ENCODE measurements at regions not wholly inside any gene's neighbourhood (a gene's known extent, or its start where the extent isn't known, plus 50 kb on each side); places are given as distances from the start of the nearest gene placed in this dataset.

GRCh38 chr3:180408654-180409053, 193.3 kb upstream of the TTC14 start:
- DNase-seq, result no peak
- Histone ChIP-seq H3K27ac (ENCODE audit: insufficient read depth, low read length, poor library complexity, severe bottlenecking) (no peak overlapping the region), H3K9me3 (ENCODE audit: control insufficient read depth in 2 of 2, low read length in 2 of 2) (no peaks in the 10 kb centered on the region), H3K36me3 (ENCODE audit: control insufficient read depth, insufficient read depth, low read length) (no peaks in the 10 kb centered on the region), H3K4me3 (ENCODE audit: low read depth, low read length) (no peak overlapping the region), H3K4me1 (ENCODE audit: control insufficient read depth, insufficient read depth, low read length, poor library complexity, severe bottlenecking) (no peaks in the 10 kb centered on the region), H3K27me3 (ENCODE audit: control insufficient read depth, insufficient read depth, low read length) (no peaks in the 10 kb centered on the region)
- peaks cover 0 to 10% (median 2%) of the 10 kb centered on the region in 7 donors for H3K9me3 Mint-ChIP-seq
- no peak for ATAC-seq (ENCODE audit: low read depth in 2 of 2)
- no peaks in the 10 kb centered on the region for H3K4me1 Mint-ChIP-seq
- no peak overlapping the region for H3K27ac Mint-ChIP-seq
- no peaks in the 10 kb centered on the region for H3K36me3 Mint-ChIP-seq
- no peak overlapping the region for H3K4me3 Mint-ChIP-seq
- H3K27me3 Mint-ChIP-seq, result no peaks in the 10 kb centered on the region

GRCh38 chr3:180409170-180409569, 192.8 kb upstream of the TTC14 start:
- no peak overlapping the region for H3K27ac Mint-ChIP-seq
- peaks cover 0 to 11% (median 3%) of the 10 kb centered on the region in 7 donors for H3K9me3 Mint-ChIP-seq
- Histone ChIP-seq H3K4me1 (ENCODE audit: control insufficient read depth, insufficient read depth, low read length, poor library complexity, severe bottlenecking) (no peaks in the 10 kb centered on the region), H3K36me3 (ENCODE audit: control insufficient read depth, insufficient read depth, low read length) (no peaks in the 10 kb centered on the region), H3K4me3 (ENCODE audit: low read depth, low read length) (no peak overlapping the region), H3K27me3 (ENCODE audit: control insufficient read depth, insufficient read depth, low read length) (no peaks in the 10 kb centered on the region), H3K9me3 (ENCODE audit: control insufficient read depth in 2 of 2, low read length in 2 of 2) (no peaks in the 10 kb centered on the region), H3K27ac (ENCODE audit: insufficient read depth, low read length, poor library complexity, severe bottlenecking) (no peak overlapping the region)
- no peaks in the 10 kb centered on the region for H3K36me3 Mint-ChIP-seq
- ATAC-seq (ENCODE audit: low read depth in 2 of 2) (no peak), DNase-seq (no peak)
- no peak overlapping the region for H3K4me3 Mint-ChIP-seq
- no peaks in the 10 kb centered on the region for H3K27me3 Mint-ChIP-seq
- no peaks in the 10 kb centered on the region for H3K4me1 Mint-ChIP-seq

GRCh38 chr3:180409883-180410282, 192.1 kb upstream of the TTC14 start:
- Histone ChIP-seq H3K27me3 (ENCODE audit: control insufficient read depth, insufficient read depth, low read length) (no peaks in the 10 kb centered on the region), H3K4me1 (ENCODE audit: control insufficient read depth, insufficient read depth, low read length, poor library complexity, severe bottlenecking) (no peaks in the 10 kb centered on the region), H3K4me3 (ENCODE audit: low read depth, low read length) (no peak overlapping the region), H3K9me3 (ENCODE audit: control insufficient read depth in 2 of 2, low read length in 2 of 2) (no peaks in the 10 kb centered on the region), H3K36me3 (ENCODE audit: control insufficient read depth, insufficient read depth, low read length) (no peaks in the 10 kb centered on the region), H3K27ac (ENCODE audit: insufficient read depth, low read length, poor library complexity, severe bottlenecking) (no peak overlapping the region)
- H3K36me3 Mint-ChIP-seq, result no peaks in the 10 kb centered on the region
- H3K4me3 Mint-ChIP-seq, result no peak overlapping the region
- no peaks in the 10 kb centered on the region for H3K27me3 Mint-ChIP-seq
- DNase-seq (no peak), ATAC-seq (ENCODE audit: low read depth in 2 of 2) (no peak)
- peaks cover 0 to 11% (median 3%) of the 10 kb centered on the region in 7 donors for H3K9me3 Mint-ChIP-seq
- H3K27ac Mint-ChIP-seq, result no peak overlapping the region
- H3K4me1 Mint-ChIP-seq, result no peaks in the 10 kb centered on the region

DNA sequence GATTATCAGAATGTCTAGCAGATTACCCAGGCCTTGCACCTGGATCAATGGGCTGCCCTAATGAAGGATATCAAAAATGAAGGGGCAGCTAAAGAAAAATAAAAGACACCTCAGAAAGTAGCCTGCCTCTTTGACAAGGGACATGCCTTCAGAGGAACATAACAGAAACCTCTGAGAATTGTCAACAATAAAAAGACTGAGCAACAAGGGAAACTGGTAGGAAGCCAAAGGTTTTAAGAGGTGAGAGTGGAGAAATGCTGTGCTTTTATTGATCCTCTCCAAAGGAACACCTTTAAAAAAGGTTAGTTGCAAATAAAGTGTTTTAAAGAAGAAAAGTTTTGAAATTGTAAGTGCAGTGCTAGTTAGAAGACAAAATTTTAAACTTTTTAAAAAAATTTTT, 187.8 kb upstream of the TTC14 start:
- no peaks in the 10 kb centered on the region for H3K36me3 Mint-ChIP-seq

GRCh38 chr3:180416111-180416594, 185.8 kb upstream of the TTC14 start:
- H3K27me3 Mint-ChIP-seq, result no peaks in the 10 kb centered on the region
- no peak overlapping the region for H3K4me3 Mint-ChIP-seq
- no peaks in the 10 kb centered on the region for H3K9me3 ChIP-seq (ENCODE audit: control insufficient read depth in 2 of 2, low read length in 2 of 2)
- no peak for DNase-seq
- peaks cover 0 to 14% (median 3%) of the 10 kb centered on the region in 7 donors for H3K9me3 Mint-ChIP-seq
- H3K36me3 Mint-ChIP-seq, result no peaks in the 10 kb centered on the region
- no peak overlapping the region for H3K4me3 ChIP-seq (ENCODE audit: low read depth, low read length)
- no peaks in the 10 kb centered on the region for H3K4me1 Mint-ChIP-seq
- H3K27ac Mint-ChIP-seq, result no peak overlapping the region
- ATAC-seq (ENCODE audit: low read depth in 2 of 2), result no peak
- H3K36me3 ChIP-seq (ENCODE audit: control insufficient read depth, insufficient read depth, low read length), result no peaks in the 10 kb centered on the region
- no peaks in the 10 kb centered on the region for H3K27me3 ChIP-seq (ENCODE audit: control insufficient read depth, insufficient read depth, low read length)
- H3K27ac ChIP-seq (ENCODE audit: insufficient read depth, low read length, poor library complexity, severe bottlenecking), result no peak overlapping the region
- no peaks in the 10 kb centered on the region for H3K4me1 ChIP-seq (ENCODE audit: control insufficient read depth, insufficient read depth, low read length, poor library complexity, severe bottlenecking)

More for the DNA sequence above, 187.8 kb upstream of the TTC14 start:
- Histone ChIP-seq H3K27me3 (ENCODE audit: control insufficient read depth, insufficient read depth, low read length) (no peaks in the 10 kb centered on the region), H3K9me3 (ENCODE audit: control insufficient read depth in 2 of 2, low read length in 2 of 2) (no peaks in the 10 kb centered on the region), H3K27ac (ENCODE audit: insufficient read depth, low read length, poor library complexity, severe bottlenecking) (no peak overlapping the region), H3K4me3 (ENCODE audit: low read depth, low read length) (no peak overlapping the region), H3K4me1 (ENCODE audit: control insufficient read depth, insufficient read depth, low read length, poor library complexity, severe bottlenecking) (no peaks in the 10 kb centered on the region), H3K36me3 (ENCODE audit: control insufficient read depth, insufficient read depth, low read length) (no peaks in the 10 kb centered on the region)
- ATAC-seq (ENCODE audit: low read depth in 2 of 2), result no peak
- Mint-ChIP-seq H3K27ac (no peak overlapping the region), H3K4me1 (no peaks in the 10 kb centered on the region), H3K4me3 (no peak overlapping the region), H3K9me3 (peaks cover 0 to 8% (median 3%) of the 10 kb centered on the region in 7 donors), H3K27me3 (no peaks in the 10 kb centered on the region)
- no peak for DNase-seq

DNA sequence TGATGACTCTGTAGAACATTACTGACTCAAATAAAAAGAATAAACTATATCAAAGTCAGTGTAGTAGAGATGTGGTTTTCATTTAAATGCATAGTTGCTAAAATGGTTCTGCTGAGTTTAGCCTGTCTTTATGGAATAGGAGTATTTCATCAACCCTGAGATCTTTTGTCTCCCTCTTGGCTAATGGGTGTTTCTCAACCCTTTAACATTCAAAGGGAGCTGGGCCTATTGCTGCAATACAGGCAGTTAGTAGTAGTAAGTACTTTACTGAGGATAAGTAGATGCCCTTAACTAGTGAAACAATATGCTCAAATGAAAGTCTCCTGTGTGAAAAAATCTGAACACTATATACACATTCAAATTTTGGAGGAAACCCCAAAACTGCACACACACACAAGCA, 184.7 kb upstream of the TTC14 start:
- ATAC-seq (ENCODE audit: low read depth in 2 of 2) (no peak), DNase-seq (no peak)
- Histone ChIP-seq H3K4me3 (ENCODE audit: low read depth, low read length) (no peak overlapping the region), H3K27ac (ENCODE audit: insufficient read depth, low read length, poor library complexity, severe bottlenecking) (no peak overlapping the region), H3K36me3 (ENCODE audit: control insufficient read depth, insufficient read depth, low read length) (no peaks in the 10 kb centered on the region), H3K9me3 (ENCODE audit: control insufficient read depth in 2 of 2, low read length in 2 of 2) (no peaks in the 10 kb centered on the region), H3K4me1 (ENCODE audit: control insufficient read depth, insufficient read depth, low read length, poor library complexity, severe bottlenecking) (no peaks in the 10 kb centered on the region), H3K27me3 (ENCODE audit: control insufficient read depth, insufficient read depth, low read length) (no peaks in the 10 kb centered on the region)
- Mint-ChIP-seq H3K4me1 (no peaks in the 10 kb centered on the region), H3K4me3 (no peak overlapping the region), H3K9me3 (peaks cover 0 to 9% (median under 1%) of the 10 kb centered on the region in 7 donors), H3K27ac (no peak overlapping the region), H3K36me3 (no peaks in the 10 kb centered on the region), H3K27me3 (no peaks in the 10 kb centered on the region)

DNA sequence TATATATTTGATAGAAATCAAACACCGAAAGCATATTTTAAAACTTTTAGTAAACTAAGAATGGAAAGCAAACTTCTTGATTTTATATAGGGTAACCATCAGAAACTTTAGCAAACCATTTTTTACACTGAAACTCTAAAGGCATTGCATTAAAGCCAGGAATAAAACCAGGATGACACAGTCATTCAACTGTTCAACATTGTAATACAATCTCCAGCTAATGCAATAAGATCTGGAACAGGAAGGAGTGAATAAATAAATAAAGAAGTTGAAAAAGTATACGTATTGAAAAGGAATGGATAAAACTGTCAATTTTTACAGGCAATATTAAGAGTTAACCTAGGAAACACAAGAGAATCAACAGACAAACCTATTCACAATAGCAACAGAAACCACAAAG, 181.9 kb upstream of the TTC14 start:
- no peak for ATAC-seq (ENCODE audit: low read depth in 2 of 2)
- H3K9me3 ChIP-seq (ENCODE audit: control insufficient read depth in 2 of 2, low read length in 2 of 2), result no peaks in the 10 kb centered on the region
- H3K36me3 Mint-ChIP-seq, result no peaks in the 10 kb centered on the region
- H3K27ac ChIP-seq (ENCODE audit: insufficient read depth, low read length, poor library complexity, severe bottlenecking), result no peak overlapping the region
- H3K9me3 Mint-ChIP-seq, result peaks cover 0 to 16% (median 1%) of the 10 kb centered on the region in 7 donors
- no peaks in the 10 kb centered on the region for H3K4me1 ChIP-seq (ENCODE audit: control insufficient read depth, insufficient read depth, low read length, poor library complexity, severe bottlenecking)
- no peak for DNase-seq
- no peak overlapping the region for H3K27ac Mint-ChIP-seq
- no peaks in the 10 kb centered on the region for H3K36me3 ChIP-seq (ENCODE audit: control insufficient read depth, insufficient read depth, low read length)
- no peaks in the 10 kb centered on the region for H3K27me3 ChIP-seq (ENCODE audit: control insufficient read depth, insufficient read depth, low read length)
- no peak overlapping the region for H3K4me3 ChIP-seq (ENCODE audit: low read depth, low read length)
- H3K27me3 Mint-ChIP-seq, result no peaks in the 10 kb centered on the region
- no peaks in the 10 kb centered on the region for H3K4me1 Mint-ChIP-seq
- no peak overlapping the region for H3K4me3 Mint-ChIP-seq

DNA sequence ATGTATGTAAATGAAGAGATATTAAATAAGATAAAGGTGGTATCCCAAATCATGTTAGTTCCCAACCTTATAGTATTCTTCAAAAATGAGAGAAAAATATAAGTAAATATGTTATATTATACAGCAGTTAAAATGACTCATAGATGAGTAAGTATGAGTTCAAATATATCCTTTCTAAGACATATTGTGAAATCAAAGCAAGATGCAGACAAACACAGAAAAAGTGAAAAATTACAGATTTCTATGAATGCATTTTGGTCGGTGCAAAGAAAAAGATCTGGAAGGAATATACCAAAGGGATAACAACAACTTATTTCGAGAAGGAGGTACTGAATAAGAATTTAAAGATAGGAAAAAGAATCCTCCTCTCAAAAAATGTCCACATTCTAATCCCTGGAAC, 181.2 kb upstream of the TTC14 start:
- Mint-ChIP-seq H3K4me3 (no peak overlapping the region), H3K4me1 (no peaks in the 10 kb centered on the region), H3K36me3 (no peaks in the 10 kb centered on the region), H3K27me3 (no peaks in the 10 kb centered on the region), H3K27ac (no peak overlapping the region), H3K9me3 (peaks cover 0 to 16% (median 1%) of the 10 kb centered on the region in 7 donors)
- Histone ChIP-seq H3K4me3 (ENCODE audit: low read depth, low read length) (no peak overlapping the region), H3K36me3 (ENCODE audit: control insufficient read depth, insufficient read depth, low read length) (no peaks in the 10 kb centered on the region), H3K27me3 (ENCODE audit: control insufficient read depth, insufficient read depth, low read length) (no peaks in the 10 kb centered on the region), H3K27ac (ENCODE audit: insufficient read depth, low read length, poor library complexity, severe bottlenecking) (no peak overlapping the region), H3K4me1 (ENCODE audit: control insufficient read depth, insufficient read depth, low read length, poor library complexity, severe bottlenecking) (no peaks in the 10 kb centered on the region), H3K9me3 (ENCODE audit: control insufficient read depth in 2 of 2, low read length in 2 of 2) (no peaks in the 10 kb centered on the region)
- ATAC-seq (ENCODE audit: low read depth in 2 of 2) (no peak), DNase-seq (no peak)
